SU-DHL-6 (cell line): ENCODE measurements at regions not wholly inside any gene's neighbourhood (a gene's known extent, or its start where the extent isn't known, plus 50 kb on each side); places are given as distances from the start of the nearest gene placed in this dataset.

ENCODE experiments used
- H2AFZ ChIP-seq: fragments of 200-600 bp; sonication (generic); 2 replicates; pipeline ENCODE4 v1.6.1; 2014; ENCODE audit warnings: low read depth, mild to moderate bottlenecking, moderate library complexity, mixed read lengths, antibody characterized with exemption, low read length; ENCODE audit not compliant: severe bottlenecking
- H3F3A ChIP-seq: fragments of 200-600 bp; shearing (Covaris generic); 2 replicates; pipeline ENCODE4 v1.6.0; 2016; ENCODE audit warnings: antibody characterized with exemption, mild to moderate bottlenecking; ENCODE audit not compliant: insufficient read depth
- H3K27ac ChIP-seq: fragments of 200-600 bp; sonication (generic); 2 replicates; pipeline ENCODE4 v1.5.1; 2016; ENCODE audit warnings: low read depth, mild to moderate bottlenecking, low read length, moderate library complexity, mixed read lengths
- H3K27me3 ChIP-seq: fragments of 200-600 bp; sonication (generic), shearing (Covaris generic); 2 replicates; pipeline ENCODE4 v1.6.0; 2014; ENCODE audit warnings: mild to moderate bottlenecking, low read length
- H3K36me3 ChIP-seq: fragments of 200-600 bp; sonication (generic); 2 replicates; pipeline ENCODE4 v1.6.1; 2014; ENCODE audit warnings: mild to moderate bottlenecking, low read length, mixed read lengths
- H3K4me2 ChIP-seq: fragments of 300-600, 200-600 bp; shearing (Covaris generic), sonication (generic); 2 replicates; pipeline ENCODE4 v1.6.0; 2014; ENCODE audit warnings: low read length, low read depth, mild to moderate bottlenecking; ENCODE audit not compliant: poor library complexity, severe bottlenecking
- H3K4me3 ChIP-seq: fragments of 200-600 bp; sonication (generic); 2 replicates; pipeline ENCODE4 v1.5.1; 2014; ENCODE audit warnings: antibody characterized with exemption, low read length, mild to moderate bottlenecking, mixed read lengths; ENCODE audit not compliant: insufficient read depth, poor library complexity, severe bottlenecking
- H3K79me2 ChIP-seq: fragments of 200-600 bp; sonication (generic); 2 replicates; pipeline ENCODE4 v1.6.1; 2014; ENCODE audit warnings: mild to moderate bottlenecking, low read length, moderate library complexity; ENCODE audit not compliant: insufficient read depth
- H3K9ac ChIP-seq: fragments of 200-600 bp; sonication (generic); 2 replicates; pipeline ENCODE4 v1.7.0; 2014; ENCODE audit warnings: mild to moderate bottlenecking, low read length
- H3K9me2 ChIP-seq: fragments of 200-600 bp; sonication (generic); replicated peaks from 2 replicates; pipeline ENCODE4 v1.6.1; 2014; ENCODE audit warnings: low read length; ENCODE audit not compliant: insufficient read depth
- H3K9me3 ChIP-seq: fragments of 200-600 bp; sonication (generic); 2 replicates; pipeline ENCODE4 v1.6.1; 2014; ENCODE audit warnings: low read length, mixed read lengths; ENCODE audit not compliant: insufficient read depth
- H4K20me1 ChIP-seq: fragments of 200-600 bp; sonication (generic); 2 replicates; pipeline ENCODE4 v1.6.1; 2014; ENCODE audit warnings: low read depth, mild to moderate bottlenecking, antibody characterized with exemption, low read length, moderate library complexity, mixed read lengths
- EZH2phosphoT487 ChIP-seq: fragments of 200-600 bp; sonication (generic), shearing (Covaris generic); conservative IDR thresholded peaks from 2 replicates; pipeline ENCODE4 v1.6.1; 2018; ENCODE audit warnings: mild to moderate bottlenecking, antibody characterized with exemption, low read length, moderate library complexity, mixed read lengths
- TF ChIP-seq, protein P1 (sequence below): fragments of 200-600 bp; sonication (generic); IDR thresholded peaks from one replicate; pipeline ENCODE4 v1.5.1; 2017; ENCODE audit warnings: antibody characterized with exemption, mild to moderate bottlenecking, low read length, moderate library complexity; ENCODE audit not compliant: insufficient read depth, poor library complexity, severe bottlenecking

DNA sequence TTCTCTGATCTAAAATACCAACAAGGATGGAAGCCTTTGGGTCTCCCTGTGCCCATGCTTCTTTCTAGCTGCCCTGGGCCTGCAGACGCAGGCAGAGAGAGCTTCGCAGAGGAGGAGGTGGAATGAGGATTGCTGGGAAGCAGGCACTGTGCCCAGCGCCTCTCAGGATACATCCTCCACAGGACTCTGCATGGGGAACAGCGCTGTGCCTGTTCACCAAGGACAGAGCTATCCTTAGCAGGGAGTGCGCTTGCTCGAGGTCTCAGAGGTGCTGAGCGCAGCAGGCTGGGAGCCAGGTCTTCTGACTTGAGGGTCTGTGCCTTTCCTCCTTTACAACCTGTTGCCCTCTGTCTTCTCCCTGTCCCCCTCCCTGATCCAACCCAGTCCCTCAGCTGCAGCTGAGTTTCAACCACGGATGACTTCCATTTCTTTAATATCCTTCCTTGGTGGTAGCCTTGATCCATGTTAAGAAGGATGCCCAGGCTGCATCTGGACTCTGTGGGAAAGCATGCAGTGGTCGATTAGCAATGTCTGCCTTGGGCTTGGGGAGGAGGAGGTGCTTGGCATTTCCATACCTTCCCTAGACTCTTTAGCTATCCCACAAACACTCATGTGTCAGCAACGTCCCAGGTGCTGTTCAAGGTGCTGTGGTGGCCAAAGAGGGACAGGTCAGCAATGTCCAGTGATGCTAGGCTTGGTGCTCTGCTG lies 219.6 kb upstream of the GPR26 start:
- no peak overlapping the region for H3K4me3 ChIP-seq
- H3F3A ChIP-seq = no peaks in the 10 kb centered on the region
- no peaks in the 10 kb centered on the region for H3K9me3 ChIP-seq
- TF ChIP-seq, protein P1, sequence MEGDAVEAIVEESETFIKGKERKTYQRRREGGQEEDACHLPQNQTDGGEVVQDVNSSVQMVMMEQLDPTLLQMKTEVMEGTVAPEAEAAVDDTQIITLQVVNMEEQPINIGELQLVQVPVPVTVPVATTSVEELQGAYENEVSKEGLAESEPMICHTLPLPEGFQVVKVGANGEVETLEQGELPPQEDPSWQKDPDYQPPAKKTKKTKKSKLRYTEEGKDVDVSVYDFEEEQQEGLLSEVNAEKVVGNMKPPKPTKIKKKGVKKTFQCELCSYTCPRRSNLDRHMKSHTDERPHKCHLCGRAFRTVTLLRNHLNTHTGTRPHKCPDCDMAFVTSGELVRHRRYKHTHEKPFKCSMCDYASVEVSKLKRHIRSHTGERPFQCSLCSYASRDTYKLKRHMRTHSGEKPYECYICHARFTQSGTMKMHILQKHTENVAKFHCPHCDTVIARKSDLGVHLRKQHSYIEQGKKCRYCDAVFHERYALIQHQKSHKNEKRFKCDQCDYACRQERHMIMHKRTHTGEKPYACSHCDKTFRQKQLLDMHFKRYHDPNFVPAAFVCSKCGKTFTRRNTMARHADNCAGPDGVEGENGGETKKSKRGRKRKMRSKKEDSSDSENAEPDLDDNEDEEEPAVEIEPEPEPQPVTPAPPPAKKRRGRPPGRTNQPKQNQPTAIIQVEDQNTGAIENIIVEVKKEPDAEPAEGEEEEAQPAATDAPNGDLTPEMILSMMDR = no peak
- no peak for TF ChIP-seq EZH2phosphoT487
- H3K9ac ChIP-seq = no peak overlapping the region
- H3K36me3 ChIP-seq = no peaks in the 10 kb centered on the region
- no peaks in the 10 kb centered on the region for H3K79me2 ChIP-seq
- no peak overlapping the region for H2AFZ ChIP-seq
- H4K20me1 ChIP-seq = no peaks in the 10 kb centered on the region
- H3K4me2 ChIP-seq = no peak overlapping the region
- H3K27ac ChIP-seq = no peak overlapping the region
- H3K9me2 ChIP-seq = no peaks in the 10 kb centered on the region
- no peaks in the 10 kb centered on the region for H3K27me3 ChIP-seq

DNA sequence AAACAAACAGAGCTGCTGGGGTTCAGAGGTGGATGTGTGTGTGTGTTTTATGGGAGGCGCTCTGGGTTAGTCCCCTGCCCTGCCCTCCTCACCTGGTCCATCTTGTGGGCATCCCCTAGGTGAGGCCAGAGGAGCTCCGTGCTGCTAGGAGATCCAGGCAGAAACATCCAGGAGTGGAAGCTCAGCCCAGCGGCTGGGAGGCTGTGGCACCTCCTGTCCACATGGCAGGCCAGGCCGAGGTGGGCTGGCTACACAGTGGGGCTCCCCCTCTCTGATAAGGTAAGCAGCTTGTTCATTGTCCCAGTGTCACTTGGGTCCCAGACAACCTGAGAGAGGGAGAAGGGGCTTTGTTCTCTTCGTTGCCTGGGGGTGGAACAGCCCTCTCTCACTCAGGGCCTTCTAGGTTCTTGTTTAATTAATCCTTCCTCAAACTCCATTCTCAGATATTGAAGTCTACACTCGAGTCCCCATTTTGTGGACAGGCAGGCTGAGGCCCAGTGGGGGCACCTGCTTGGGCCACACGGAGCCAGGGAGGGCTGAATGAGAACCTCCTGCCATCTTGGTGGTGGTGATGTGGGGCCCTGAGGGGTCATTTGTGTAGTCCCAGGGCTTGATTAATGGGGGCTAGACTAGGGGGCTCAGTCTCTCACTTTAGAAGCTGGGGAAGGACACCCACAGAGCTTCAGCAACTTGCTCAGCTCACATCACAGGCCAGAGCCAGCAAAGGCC lies 216.8 kb upstream of the GPR26 start:
- H2AFZ ChIP-seq = no peak overlapping the region
- H3K9me3 ChIP-seq = no peaks in the 10 kb centered on the region
- H3K36me3 ChIP-seq = no peaks in the 10 kb centered on the region
- H3K9me2 ChIP-seq = no peaks in the 10 kb centered on the region
- H3F3A ChIP-seq = no peaks in the 10 kb centered on the region
- H4K20me1 ChIP-seq = no peaks in the 10 kb centered on the region
- H3K79me2 ChIP-seq = no peaks in the 10 kb centered on the region
- no peaks in the 10 kb centered on the region for H3K27me3 ChIP-seq
- no peak for TF ChIP-seq EZH2phosphoT487
- TF ChIP-seq, protein P1 = no peak
- no peak overlapping the region for H3K4me2 ChIP-seq
- no peak overlapping the region for H3K9ac ChIP-seq
- H3K4me3 ChIP-seq = no peak overlapping the region
- H3K27ac ChIP-seq = no peak overlapping the region

DNA sequence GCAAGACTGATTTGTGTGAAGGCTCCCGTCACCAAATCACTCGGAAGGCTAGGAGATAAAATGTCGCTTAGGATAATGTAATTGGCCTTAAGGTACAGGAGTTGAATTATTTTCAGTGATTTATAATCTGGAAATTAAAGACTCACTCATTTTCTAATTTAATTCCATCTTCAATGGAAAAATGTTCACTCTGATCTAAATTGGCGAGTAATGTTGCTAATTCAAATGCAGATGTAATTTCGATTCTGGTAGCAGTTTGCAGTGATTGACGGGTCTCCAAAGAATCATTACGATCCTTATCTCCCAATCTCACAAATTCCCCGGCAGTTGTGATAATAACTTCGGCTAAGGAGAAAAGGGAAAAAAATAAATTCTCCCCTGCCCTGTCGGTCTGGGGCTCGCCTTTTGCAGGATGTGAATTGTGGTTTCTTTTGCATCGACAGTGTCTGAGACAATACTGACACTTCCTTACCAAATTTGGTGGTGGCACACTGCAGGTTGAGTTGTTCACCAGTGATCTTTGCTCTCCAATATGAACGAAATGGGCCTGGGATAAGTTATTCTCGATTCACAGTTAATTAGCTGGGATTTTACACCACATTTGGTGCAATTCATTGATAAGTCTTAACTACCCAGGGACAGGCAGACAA lies 215.1 kb upstream of the GPR26 start:
- Histone ChIP-seq H3K9ac (no peak overlapping the region), H3K9me3 (no peaks in the 10 kb centered on the region), H2AFZ (no peak overlapping the region), H3K9me2 (no peaks in the 10 kb centered on the region), H3F3A (no peaks in the 10 kb centered on the region), H3K27ac (no peak overlapping the region), H4K20me1 (no peaks in the 10 kb centered on the region), H3K4me3 (no peak overlapping the region), H3K36me3 (no peaks in the 10 kb centered on the region), H3K27me3 (no peaks in the 10 kb centered on the region), H3K4me2 (no peak overlapping the region), H3K79me2 (no peaks in the 10 kb centered on the region)
- TF ChIP-seq, protein P1 = no peak
- TF ChIP-seq EZH2phosphoT487 = no peak
